ENCODE measurements at regions not wholly inside any gene's neighbourhood (a gene's known extent, or its start where the extent isn't known, plus 50 kb on each side); places are given as distances from the start of the nearest gene placed in this dataset.

DNA sequence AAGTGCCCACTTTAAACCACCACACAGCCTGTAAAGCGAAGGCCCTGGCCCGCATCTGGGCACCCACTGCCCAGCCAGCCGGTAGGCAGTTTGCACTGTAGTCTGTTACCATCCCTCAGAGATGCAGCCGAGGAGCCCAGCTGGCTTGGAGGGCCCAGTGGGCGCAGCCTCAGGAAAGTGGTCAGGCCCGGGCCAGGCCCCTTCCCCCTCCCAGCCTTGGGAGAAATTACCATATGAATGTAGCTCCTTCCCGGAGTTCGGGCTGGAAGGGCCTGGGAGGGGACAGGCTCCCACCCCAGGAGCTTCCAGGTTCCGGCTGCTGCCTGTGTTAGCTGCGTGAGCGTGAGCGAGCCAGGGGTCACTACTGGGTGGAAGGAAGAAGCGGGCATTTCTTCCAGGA lies 325.4 kb downstream of the SEC14L1 start:
- peaks cover 24 to 39% (median 31%) of the 10 kb centered on the region in 4 experiments for H3K4me1 ChIP-seq (replicated peaks in 1 of 4; ENCODE audit: control insufficient read depth in 3 of 4, insufficient read depth in 4 of 4, low read length in 3 of 4)
- H3K23me2 ChIP-seq (ENCODE audit: low read depth, low read length): peaks cover 13% of the 10 kb centered on the region; the same call in 1 of the 2 replicates
- peaks cover 0 to 4% (median 0%) of the 10 kb centered on the region in 4 experiments; a peak in 3 of 8 replicates for H3K36me3 ChIP-seq (ENCODE audit: control insufficient read depth in 2 of 4, insufficient read depth in 4 of 4, low read length in 3 of 4)
- H4K91ac ChIP-seq (replicated peaks; ENCODE audit: insufficient read length, low read length): peak overlapping the region; percentile 94
- peak overlapping the region; percentile 30 for H3K4ac ChIP-seq (replicated peaks; ENCODE audit: insufficient read length, low read depth, low read length)
- no peak for FAIRE-seq
- peaks cover 4 to 81% of the 10 kb centered on the region in 2 experiments; a peak in 3 of 4 replicates for H3K79me2 ChIP-seq (ENCODE audit: control insufficient read depth in 1 of 2, insufficient read depth in 2 of 2, low read length in 2 of 2)
- 5% methylated on average over 13 of the region's 13 CpGs; no CpG with 5 or more reads in 1 of the 2 experiments for WGBS, 2 experiments (ENCODE audit: extremely low coverage in 1 of 2, insufficient coverage in 1 of 2, insufficient read length in 1 of 2, insufficient replicate concordance in 2 of 2, low coverage in 1 of 2, low lambda C conversion rate in 2 of 2, missing lambda C conversion rate in 1 of 2)
- peaks cover 4 to 16% of the 10 kb centered on the region in 2 experiments for H4K20me1 ChIP-seq (replicated peaks in 1 of 2; ENCODE audit: control insufficient read depth in 1 of 2, insufficient read depth in 2 of 2, low read length in 2 of 2)
- H3K9me3 ChIP-seq (ENCODE audit: insufficient read depth in 2 of 2, low read depth in 1 of 2, low read length in 1 of 2): no peaks in the 10 kb centered on the region
- POLR2A ChIA-PET (ENCODE audit: partially characterized antibody): interaction anchor here (0.6 to 4.0 kb wide), 14 partner anchors 9 to 600 kb away, joined by 3 to 31 read pairs (median 3); no protein-coding TSS in a partner anchor
- H2BK12ac ChIP-seq (ENCODE audit: low read depth, low read length): peak overlapping the region; percentile 56
- no peak overlapping the region for H3K23ac ChIP-seq (ENCODE audit: insufficient read length)
- H3K56ac ChIP-seq (replicated peaks; ENCODE audit: insufficient read length, low read depth, low read length): peak overlapping the region; percentile 95
- H2BK5ac ChIP-seq (ENCODE audit: low read depth, low read length): peak overlapping the region; percentile 98
- H2BK15ac ChIP-seq (ENCODE audit: low read length): no peak overlapping the region
- H3K18ac ChIP-seq (ENCODE audit: extremely low read depth, low read length): peak overlapping the region; percentile 73
- H3K4me3 ChIP-seq (ENCODE audit: extremely low read depth in 1 of 4, insufficient read depth in 2 of 4, low read depth in 3 of 4, low read length in 4 of 4): peak overlapping the region; percentile 0 to 52 (median 20); a peak in 5 of 8 replicates
- no peak overlapping the region for H3K14ac ChIP-seq (ENCODE audit: insufficient read length)
- H3K4me2 ChIP-seq (ENCODE audit: insufficient read depth in 1 of 2, low read depth in 2 of 2, low read length in 2 of 2): peak overlapping the region; percentile 38 to 76
- peak overlapping the region; percentile 76 for H3K27ac ChIP-seq (ENCODE audit: low read depth, low read length)
- peak in 1 of 2 experiments; percentile 82 for DNase-seq (ENCODE audit: low read depth in 1 of 2, low spot score in 2 of 2)
- H3K9ac ChIP-seq (replicated peaks in 1 of 4; ENCODE audit: extremely low read depth in 1 of 4, low read depth in 3 of 4, low read length in 3 of 4): peak overlapping the region in 1 of 4 experiments; percentile 16; a peak in 3 of 7 replicates
- H2BK20ac ChIP-seq (ENCODE audit: low read length): peak overlapping the region; percentile 24; the same call in 1 of the 2 replicates
- H4K5ac ChIP-seq (ENCODE audit: insufficient read length, low read depth, low read length): peak overlapping the region; percentile 64
- peaks cover 24% of the 10 kb centered on the region for H3K79me1 ChIP-seq (ENCODE audit: low read depth, low read length)
- H2BK120ac ChIP-seq (replicated peaks; ENCODE audit: low read depth, low read length): peak overlapping the region; percentile 68
- CTCF ChIA-PET (ENCODE audit: partially characterized antibody): interaction anchor here (0.7 to 2.0 kb wide), 11 partner anchors 8 to 136 kb away, joined by 3 to 11 read pairs (median 5); no protein-coding TSS in a partner anchor
- no peaks in the 10 kb centered on the region for H3K27me3 ChIP-seq (replicated peaks in 1 of 4; ENCODE audit: control insufficient read depth in 3 of 4, extremely low read depth in 1 of 4, insufficient read depth in 3 of 4, low read length in 3 of 4)
- H2AFZ ChIP-seq (ENCODE audit: low read length): no peak overlapping the region
- no peak overlapping the region; the same call in 1 of the 2 replicates for H4K8ac ChIP-seq (ENCODE audit: extremely low read depth, insufficient read depth, low read length)
- H2AK5ac ChIP-seq (ENCODE audit: low read depth, low read length): peak overlapping the region; percentile 41; the same call in 1 of the 2 replicates
- no peak for TF ChIP-seq GABPA (IDR thresholded peaks at IDR 0.05; ENCODE audit: borderline replicate concordance, insufficient read depth, low read length)
- no peak for TF ChIP-seq YY1 (IDR thresholded peaks at IDR 0.05; ENCODE audit: low read depth, low read length)
- TF ChIP-seq, protein P1, sequence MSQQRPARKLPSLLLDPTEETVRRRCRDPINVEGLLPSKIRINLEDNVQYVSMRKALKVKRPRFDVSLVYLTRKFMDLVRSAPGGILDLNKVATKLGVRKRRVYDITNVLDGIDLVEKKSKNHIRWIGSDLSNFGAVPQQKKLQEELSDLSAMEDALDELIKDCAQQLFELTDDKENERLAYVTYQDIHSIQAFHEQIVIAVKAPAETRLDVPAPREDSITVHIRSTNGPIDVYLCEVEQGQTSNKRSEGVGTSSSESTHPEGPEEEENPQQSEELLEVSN (IDR thresholded peaks at IDR 0.05): no peak
- 0 out of 2 replicates have a peak, but pooled peaks have one; percentile 27 for TF ChIP-seq POLR2AphosphoS5 (IDR thresholded peaks at IDR 0.05; ENCODE audit: low read depth, low read length)
- no peak for TF ChIP-seq CTBP2 (IDR thresholded peaks at IDR 0.05; ENCODE audit: borderline replicate concordance, insufficient read depth, insufficient read length, low read length)
- TF ChIP-seq HDAC6 (IDR thresholded peaks at IDR 0.05; ENCODE audit: low read depth, low read length): no peak
- no peak for TF ChIP-seq BRCA1 (IDR thresholded peaks at IDR 0.05; ENCODE audit: low read depth, low read length)
- 0 out of 3 replicates have a peak, but pooled peaks of 1 of the 2 experiments have one; percentile 30 for TF ChIP-seq POLR2A (IDR thresholded peaks at IDR 0.05; ENCODE audit: control extremely low read depth in 1 of 2, low read depth in 2 of 2, low read length in 2 of 2)
- no peak for TF ChIP-seq SRF (IDR thresholded peaks at IDR 0.05; ENCODE audit: low read depth, low read length)
- TF ChIP-seq ZNF274 (IDR thresholded peaks at IDR 0.05; ENCODE audit: borderline replicate concordance, extremely low read depth, low read length): no peak
